ENCODE measurements at regions not wholly inside any gene's neighbourhood (a gene's known extent, or its start where the extent isn't known, plus 50 kb on each side); places are given as distances from the start of the nearest gene placed in this dataset.

DNA sequence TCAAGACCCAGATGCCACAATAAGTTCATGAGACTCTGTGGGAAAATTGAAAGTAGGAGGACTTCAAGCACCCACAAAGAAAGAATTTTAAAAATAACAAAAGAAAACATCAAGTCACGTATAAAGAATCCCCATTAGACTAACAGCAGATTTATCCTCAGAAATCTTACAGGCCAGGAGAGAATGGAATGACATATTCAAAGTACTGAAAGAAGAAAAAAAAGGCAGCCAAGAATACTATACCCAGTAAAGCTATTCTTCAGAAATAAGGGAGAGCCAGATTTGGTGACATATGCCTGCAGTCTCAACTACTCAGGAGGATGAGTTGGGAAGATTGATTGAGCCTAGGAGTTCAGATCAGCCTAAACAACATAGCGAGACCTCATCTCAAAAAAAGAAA is 84.3 kb upstream of the CD53 start:
- no peaks in the 10 kb centered on the region for H3K4me1 Mint-ChIP-seq
- Histone ChIP-seq H3K79me1 (ENCODE audit: insufficient read depth, low read depth, low read length, poor library complexity, severe bottlenecking) (no peaks in the 10 kb centered on the region), H3K9me3 (ENCODE audit: control insufficient read depth, low read depth, low read length) (no peaks in the 10 kb centered on the region), H3K23me2 (ENCODE audit: insufficient read length, low read depth, low read length, poor library complexity, severe bottlenecking) (no peaks in the 10 kb centered on the region), H3K4me2 (ENCODE audit: insufficient read depth, insufficient read length, low read length) (no peak overlapping the region), H2BK15ac (ENCODE audit: low read depth, low read length) (no peak overlapping the region), H2BK5ac (ENCODE audit: insufficient read length, low read length) (no peak overlapping the region), H2AFZ (ENCODE audit: low read length) (no peak overlapping the region), H3K56ac (ENCODE audit: insufficient read length, low read depth, low read length) (no peak overlapping the region), H3K27me3 (ENCODE audit: insufficient read depth, low read length) (no peaks in the 10 kb centered on the region), H3T11ph (ENCODE audit: low read length) (no peak overlapping the region), H3K4ac (ENCODE audit: low read depth, low read length) (no peak overlapping the region), H3K23ac (ENCODE audit: insufficient read length, low read depth, low read length) (no peak overlapping the region), H4K20me1 (ENCODE audit: control insufficient read depth, insufficient read depth, insufficient read length) (no peaks in the 10 kb centered on the region), H3K18ac (ENCODE audit: insufficient read length, low read depth, low read length) (no peak overlapping the region), H4K91ac (ENCODE audit: insufficient read length, low read depth, low read length) (no peak overlapping the region), H2BK12ac (ENCODE audit: insufficient read length, low read depth, low read length) (no peak overlapping the region), H2AK5ac (ENCODE audit: insufficient read length, low read length) (no peak overlapping the region), H3K9ac (ENCODE audit: extremely low read depth, insufficient read length, low read length) (no peak overlapping the region), H3K79me2 (ENCODE audit: insufficient read depth, low read length) (no peaks in the 10 kb centered on the region), H2BK20ac (ENCODE audit: low read depth, low read length, poor library complexity, severe bottlenecking) (no peak overlapping the region), H4K5ac (ENCODE audit: insufficient read length, low read depth, low read length) (no peak overlapping the region), H2BK120ac (ENCODE audit: low read depth, low read length, poor library complexity, severe bottlenecking) (no peak overlapping the region), H3K14ac (ENCODE audit: insufficient read depth, low read length) (no peak overlapping the region), H3K4me1 (ENCODE audit: insufficient read depth, low read length) (no peaks in the 10 kb centered on the region), H3K27ac (ENCODE audit: insufficient read length, low read depth, low read length) (no peak overlapping the region), H4K8ac (replicated peaks; ENCODE audit: insufficient read length, low read depth, low read length) (no peak overlapping the region)
- no peak overlapping the region for H3K27ac Mint-ChIP-seq
- TF ChIP-seq, protein P1, sequence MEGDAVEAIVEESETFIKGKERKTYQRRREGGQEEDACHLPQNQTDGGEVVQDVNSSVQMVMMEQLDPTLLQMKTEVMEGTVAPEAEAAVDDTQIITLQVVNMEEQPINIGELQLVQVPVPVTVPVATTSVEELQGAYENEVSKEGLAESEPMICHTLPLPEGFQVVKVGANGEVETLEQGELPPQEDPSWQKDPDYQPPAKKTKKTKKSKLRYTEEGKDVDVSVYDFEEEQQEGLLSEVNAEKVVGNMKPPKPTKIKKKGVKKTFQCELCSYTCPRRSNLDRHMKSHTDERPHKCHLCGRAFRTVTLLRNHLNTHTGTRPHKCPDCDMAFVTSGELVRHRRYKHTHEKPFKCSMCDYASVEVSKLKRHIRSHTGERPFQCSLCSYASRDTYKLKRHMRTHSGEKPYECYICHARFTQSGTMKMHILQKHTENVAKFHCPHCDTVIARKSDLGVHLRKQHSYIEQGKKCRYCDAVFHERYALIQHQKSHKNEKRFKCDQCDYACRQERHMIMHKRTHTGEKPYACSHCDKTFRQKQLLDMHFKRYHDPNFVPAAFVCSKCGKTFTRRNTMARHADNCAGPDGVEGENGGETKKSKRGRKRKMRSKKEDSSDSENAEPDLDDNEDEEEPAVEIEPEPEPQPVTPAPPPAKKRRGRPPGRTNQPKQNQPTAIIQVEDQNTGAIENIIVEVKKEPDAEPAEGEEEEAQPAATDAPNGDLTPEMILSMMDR (conservative IDR thresholded peaks at IDR 0.05): no peak
- no peak for DNase-seq
- peaks cover 21 to 39% of the 10 kb centered on the region in 2 experiments for H3K9me3 Mint-ChIP-seq
- WGBS (ENCODE audit: extremely low coverage, insufficient read length, low lambda C conversion rate): no CpG with 5 or more reads among the region's 2 CpGs
- no peaks in the 10 kb centered on the region for H3K36me3 Mint-ChIP-seq (ENCODE audit: insufficient read depth in 1 of 3, low read depth in 3 of 3)
- H3K27me3 Mint-ChIP-seq (ENCODE audit: low read depth): peaks cover 41% of the 10 kb centered on the region
- no peak overlapping the region for H3K4me3 Mint-ChIP-seq
